HepG2 (cell line): ENCODE measurements at regions not wholly inside any gene's neighbourhood (a gene's known extent, or its start where the extent isn't known, plus 50 kb on each side); places are given as distances from the start of the nearest gene placed in this dataset.

ENCODE experiments used
- ATAC-seq: fragments of 200-7000 bp; cut with Tn5 transposase; 3 replicates; pipeline ENCODE4 v1.9.1; 2020; ENCODE audit warnings: mild to moderate bottlenecking, moderate library complexity
- BruUV-seq: library from RNA; stranded (reverse); fragments of 400-500 nt; replicated peaks from 2 replicates; lab custom pipeline; 2021; lab: Mats Ljungman, UMichigan
- CTCF ChIA-PET: fragments of 300-600 bp; formaldehyde crosslinking; extraction: SDS; loops from one replicate; lab custom pipeline; 2021; ENCODE audit warnings: low total read pairs, inconsistent platforms, low intra/inter-chr PET ratio; lab: Yijun Ruan, JAX
- POLR2A ChIA-PET: fragments of 350-600 bp; sonication (Branson Sonifier 250); formaldehyde crosslinking; loops from one replicate; lab custom pipeline; 2020; ENCODE audit warnings: antibody characterized with exemption, inconsistent platforms; lab: Yijun Ruan, JAX
- DNase-seq: peaks from one replicate; pipeline ENCODE4 v3.0.0-alpha.2; 2015; ENCODE audit warnings: low spot score
- FAIRE-seq: peaks from 3 replicates; lab custom pipeline; 2011; peaks lifted over from hg19 to GRCh38; lab: Jason Lieb, UNC
- H2AFZ ChIP-seq: one replicate; pipeline ENCODE4 v1.6.1; 2011; ENCODE audit warnings: low read length, inconsistent platforms
- H3K27ac ChIP-seq: fragments of 300-600 bp; 3 replicates; pipeline ENCODE4 v1.8.0; 2011; ENCODE audit warnings: mixed run types, mild to moderate bottlenecking, mixed read lengths, low read length, inconsistent platforms; ENCODE audit not compliant: insufficient read depth; ENCODE audit errors: extremely low read length
- H3K27me3 ChIP-seq, 2 experiments: fragments of 200-600 bp in 1 of 2; 2 replicates in 1 of 2; 3 replicates in 1 of 2; pipeline versions ENCODE4 v1.6.0 to v1.8.0; 2011; ENCODE audit warnings: low read length in 2 of 2, mild to moderate bottlenecking in 2 of 2, moderate library complexity in 2 of 2, inconsistent platforms in 1 of 2; ENCODE audit not compliant: insufficient read depth in 2 of 2, control insufficient read depth in 1 of 2
- H3K36me3 ChIP-seq, 2 experiments: fragments of 200-600 bp in 1 of 2; replicated peaks in 1 of 2; 2 replicates in 1 of 2; 3 replicates in 1 of 2; pipeline versions ENCODE4 v1.5.1 to v1.8.0; 2011; ENCODE audit warnings: low read length in 2 of 2, inconsistent platforms in 1 of 2; ENCODE audit not compliant: insufficient read depth in 2 of 2, control insufficient read depth in 1 of 2
- H3K4me1 ChIP-seq: 2 replicates; pipeline ENCODE4 v1.5.1; 2012; ENCODE audit warnings: low read length, inconsistent platforms; ENCODE audit not compliant: insufficient read depth
- H3K4me2 ChIP-seq: 2 replicates; pipeline ENCODE4 v1.6.0; 2011; ENCODE audit warnings: low read depth, low read length, inconsistent platforms
- H3K4me3 ChIP-seq, 3 experiments: fragments of 200-600 bp in 1 of 3; sonication (generic), shearing (Covaris generic) in 1 of 3; replicated peaks in 1 of 3; 2 replicates each; pipeline ENCODE4 v1.5.1; 2011 to 2016; ENCODE audit warnings: low read length in 3 of 3, inconsistent platforms in 2 of 3, low read depth in 2 of 3, mild to moderate bottlenecking in 2 of 3, control low read depth in 1 of 3, mixed read lengths in 1 of 3; ENCODE audit not compliant: insufficient read depth in 1 of 3
- H3K79me2 ChIP-seq: one replicate; pipeline ENCODE4 v1.6.1; 2011; ENCODE audit warnings: low read length, inconsistent platforms; ENCODE audit not compliant: insufficient read depth
- H3K9ac ChIP-seq: 2 replicates; pipeline ENCODE4 v1.6.0; 2011; ENCODE audit warnings: mild to moderate bottlenecking, low read depth, low read length, inconsistent platforms; ENCODE audit not compliant: insufficient read depth
- H3K9me3 ChIP-seq: 2 replicates; pipeline ENCODE4 v1.5.1; 2012; ENCODE audit warnings: mild to moderate bottlenecking, low read length
- H4K20me1 ChIP-seq: 2 replicates; pipeline ENCODE4 v1.6.0; 2011; ENCODE audit warnings: inconsistent platforms, mild to moderate bottlenecking, low read length, moderate library complexity; ENCODE audit not compliant: insufficient read depth
- ATF7 ChIP-seq, 2 experiments: fragments of 450-650 bp in 1 of 2; sonication (generic) in 1 of 2; formaldehyde crosslinking in 1 of 2; IDR thresholded peaks; 2 replicates each; pipeline versions ENCODE4 v1.4.0 to v1.6.1; 2016 to 2020; ENCODE audit warnings: antibody characterized with exemption in 1 of 2, mild to moderate bottlenecking in 1 of 2, missing genetic modification reagents in 1 of 2
- FOXO4 ChIP-seq: sonication (generic); formaldehyde crosslinking; conservative IDR thresholded peaks from 2 replicates; pipeline ENCODE4 v1.8.1; 2023; ENCODE audit warnings: missing genetic modification reagents
- IRX3 ChIP-seq: sonication (generic); formaldehyde crosslinking; IDR thresholded peaks from 2 replicates; pipeline ENCODE4 v1.8.1; 2023; ENCODE audit warnings: mild to moderate bottlenecking, low read depth, missing genetic modification reagents, borderline replicate concordance
- MNT ChIP-seq: fragments of 450-650 bp; IDR thresholded peaks from 2 replicates; pipeline ENCODE4 v1.6.1; 2016
- RFX5 ChIP-seq: IDR thresholded peaks from 2 replicates; pipeline ENCODE4 v1.6.1; 2011; ENCODE audit warnings: low read depth, low read length, improper control_type of control experiment
- RFXANK ChIP-seq: IDR thresholded peaks from 2 replicates; pipeline ENCODE4 v1.6.1; 2016
- SMARCC2 ChIP-seq: fragments of 450-650 bp; IDR thresholded peaks from 2 replicates; pipeline ENCODE4 v1.6.1; 2017; ENCODE audit warnings: antibody characterized with exemption, mild to moderate bottlenecking
- SNAI1 ChIP-seq: sonication (generic); formaldehyde crosslinking; IDR thresholded peaks from 2 replicates; pipeline ENCODE4 v1.5.0; 2020; ENCODE audit warnings: mild to moderate bottlenecking, missing genetic modification reagents, borderline replicate concordance
- SNRNP70 ChIP-seq: fragments of 200-400 bp; formaldehyde crosslinking; IDR thresholded peaks from 2 replicates; pipeline ENCODE4 v1.6.1; 2017; ENCODE audit warnings: mild to moderate bottlenecking, low read depth, low read length, moderate library complexity
- SP2 ChIP-seq: sonication (generic); formaldehyde crosslinking; IDR thresholded peaks from 2 replicates; pipeline ENCODE4 v1.5.1; 2020; ENCODE audit warnings: mild to moderate bottlenecking, missing genetic modification reagents
- TAF15 ChIP-seq: fragments of 200-400 bp; formaldehyde crosslinking; IDR thresholded peaks from one replicate; pipeline ENCODE4 v1.6.1; 2018; ENCODE audit warnings: mild to moderate bottlenecking, low read depth, low read length; ENCODE audit not compliant: poor library complexity, severe bottlenecking
- ZC3H4 ChIP-seq: sonication (generic); formaldehyde crosslinking; IDR thresholded peaks from 2 replicates; pipeline ENCODE4 v1.4.0; 2020; ENCODE audit warnings: missing genetic modification reagents, borderline replicate concordance
- ZKSCAN5 ChIP-seq: sonication (generic); formaldehyde crosslinking; IDR thresholded peaks from 2 replicates; pipeline ENCODE4 v1.5.1; 2020; ENCODE audit warnings: mild to moderate bottlenecking, missing genetic modification reagents
- ZNF224 ChIP-seq: sonication (generic); formaldehyde crosslinking; IDR thresholded peaks from 2 replicates; pipeline ENCODE4 v1.5.0; 2020; ENCODE audit warnings: mild to moderate bottlenecking, missing genetic modification reagents
- ZNF292 ChIP-seq: sonication (generic); formaldehyde crosslinking; IDR thresholded peaks from 2 replicates; pipeline ENCODE4 v1.8.1; 2022; ENCODE audit warnings: mild to moderate bottlenecking, low read depth, missing genetic modification reagents, borderline replicate concordance
- ZNF333 ChIP-seq: sonication (generic); formaldehyde crosslinking; IDR thresholded peaks from 2 replicates; pipeline ENCODE4 v1.4.0; 2020; ENCODE audit warnings: mild to moderate bottlenecking, missing genetic modification reagents, borderline replicate concordance
- ZNF337 ChIP-seq: sonication (generic); formaldehyde crosslinking; IDR thresholded peaks from 2 replicates; pipeline ENCODE4 v1.5.1; 2020; ENCODE audit warnings: missing genetic modification reagents, low read depth, mild to moderate bottlenecking, borderline replicate concordance
- ZNF33A ChIP-seq: sonication (generic); formaldehyde crosslinking; IDR thresholded peaks from 2 replicates; pipeline ENCODE4 v1.5.1; 2020; ENCODE audit warnings: missing genetic modification reagents, mild to moderate bottlenecking, moderate library complexity, borderline replicate concordance
- ZNF678 ChIP-seq: sonication (generic); formaldehyde crosslinking; IDR thresholded peaks from 2 replicates; pipeline ENCODE4 v1.4.0; 2020; ENCODE audit warnings: mild to moderate bottlenecking, missing genetic modification reagents
- ZNF839 ChIP-seq: sonication (generic); formaldehyde crosslinking; IDR thresholded peaks from 2 replicates; pipeline ENCODE4 v1.4.0; 2020; ENCODE audit warnings: missing genetic modification reagents, mild to moderate bottlenecking, borderline replicate concordance
- WGBS: methylation state at CpG from one replicate; pipeline ENCODE4 v1.1.6; 2017; ENCODE audit warnings: low lambda C conversion rate; 5-methylcytosine and 5-hydroxymethylcytosine counted together
- in situ Hi-C: cut with HindIII; loops from 2 replicates; pipeline ENCODE4 v1.10.0; 2017; ENCODE audit warnings: low pct_unique_long_range_greater_than_20kb; ENCODE audit not compliant: extremely low pct_ligation_motif_present
- intact Hi-C: fragments of 100-400 bp; cut with micrococcal nuclease; formaldehyde crosslinking; loops from one replicate; pipeline ENCODE4 v1.10.0; 2022; ENCODE audit not compliant: unreplicated experiment
- TF ChIP-seq, protein P1 (sequence below): sonication (generic); formaldehyde crosslinking; IDR thresholded peaks from 2 replicates; pipeline ENCODE4 v1.5.0; 2020; ENCODE audit warnings: mild to moderate bottlenecking, missing genetic modification reagents

- no peak for TF ChIP-seq MNT
- TF ChIP-seq ZNF33A (CRISPR knock-in tag), result no peak
- no peak for TF ChIP-seq ZNF337 (CRISPR knock-in tag)
Observed at GRCh38 chr5:25005431-25005830, 360.7 kb upstream of the CDH10 start (continued).

DNA sequence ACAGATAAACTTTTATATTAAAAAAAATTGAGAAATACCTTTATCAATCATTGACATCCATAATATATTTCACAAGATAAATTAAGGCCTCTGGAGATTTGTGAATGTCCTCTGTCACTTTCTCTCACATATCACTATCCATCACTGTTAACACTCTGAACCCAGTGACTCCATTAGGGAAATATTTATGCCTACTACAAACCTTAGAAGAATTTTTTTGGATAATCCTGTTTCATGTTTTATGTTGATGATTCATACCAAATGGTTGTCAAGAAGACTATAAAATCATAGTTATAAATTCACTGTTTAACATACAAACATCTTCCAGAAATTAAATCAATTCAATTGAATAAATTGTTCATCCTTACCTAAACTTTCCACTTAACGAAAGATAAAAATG, 357.6 kb upstream of the CDH10 start:
- Histone ChIP-seq H3K27ac (no peak overlapping the region), H3K4me1 (no peaks in the 10 kb centered on the region), H3K4me2 (no peak overlapping the region), H3K27me3 (no peaks in the 10 kb centered on the region), H4K20me1 (no peaks in the 10 kb centered on the region), H2AFZ (no peak overlapping the region), H3K9me3 (peaks cover 32% of the 10 kb centered on the region), H3K79me2 (no peaks in the 10 kb centered on the region), H3K4me3 (no peak overlapping the region), H3K36me3 (no peaks in the 10 kb centered on the region), H3K9ac (no peak overlapping the region)
- ChIA-PET POLR2A (no interaction called here), CTCF (no interaction called here)
- BruUV-seq, result no TSS peak
- ATAC-seq (no peak), FAIRE-seq (no peak), DNase-seq (no peak)
- in situ Hi-C loops (no loop called here), intact Hi-C loops (no loop called here)
- WGBS, result 2% methylated on average over 1 of the region's 1 CpG
- TF ChIP-seq, protein P1, sequence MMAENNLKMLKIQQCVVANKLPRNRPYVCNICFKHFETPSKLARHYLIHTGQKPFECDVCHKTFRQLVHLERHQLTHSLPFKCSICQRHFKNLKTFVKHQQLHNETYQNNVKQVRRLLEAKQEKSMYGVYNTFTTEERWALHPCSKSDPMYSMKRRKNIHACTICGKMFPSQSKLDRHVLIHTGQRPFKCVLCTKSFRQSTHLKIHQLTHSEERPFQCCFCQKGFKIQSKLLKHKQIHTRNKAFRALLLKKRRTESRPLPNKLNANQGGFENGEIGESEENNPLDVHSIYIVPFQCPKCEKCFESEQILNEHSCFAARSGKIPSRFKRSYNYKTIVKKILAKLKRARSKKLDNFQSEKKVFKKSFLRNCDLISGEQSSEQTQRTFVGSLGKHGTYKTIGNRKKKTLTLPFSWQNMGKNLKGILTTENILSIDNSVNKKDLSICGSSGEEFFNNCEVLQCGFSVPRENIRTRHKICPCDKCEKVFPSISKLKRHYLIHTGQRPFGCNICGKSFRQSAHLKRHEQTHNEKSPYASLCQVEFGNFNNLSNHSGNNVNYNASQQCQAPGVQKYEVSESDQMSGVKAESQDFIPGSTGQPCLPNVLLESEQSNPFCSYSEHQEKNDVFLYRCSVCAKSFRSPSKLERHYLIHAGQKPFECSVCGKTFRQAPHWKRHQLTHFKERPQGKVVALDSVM, result no peak
- TF ChIP-seq RFX5 (no peak), ZNF333 (no peak), ZNF292 (no peak), SNAI1 (CRISPR knock-in tag) (no peak), ZNF839 (CRISPR knock-in tag) (no peak), SP2 (no peak), RFXANK (CRISPR knock-in tag) (no peak), IRX3 (CRISPR knock-in tag) (no peak), ZKSCAN5 (CRISPR knock-in tag) (no peak), FOXO4 (CRISPR knock-in tag) (no peak), ZC3H4 (CRISPR knock-in tag) (no peak), SMARCC2 (no peak), ATF7 (IDR thresholded peaks at IDR 0.05) (no peak), ATF7 (CRISPR knock-in tag; IDR thresholded peaks at IDR 0.05) (no peak), SNRNP70 (no peak), ZNF678 (CRISPR knock-in tag) (no peak), TAF15 (no peak), ZNF224 (CRISPR knock-in tag) (no peak)
